ENCODE measurements at regions not wholly inside any gene's neighbourhood (a gene's known extent, or its start where the extent isn't known, plus 50 kb on each side); places are given as distances from the start of the nearest gene placed in this dataset.

DNA sequence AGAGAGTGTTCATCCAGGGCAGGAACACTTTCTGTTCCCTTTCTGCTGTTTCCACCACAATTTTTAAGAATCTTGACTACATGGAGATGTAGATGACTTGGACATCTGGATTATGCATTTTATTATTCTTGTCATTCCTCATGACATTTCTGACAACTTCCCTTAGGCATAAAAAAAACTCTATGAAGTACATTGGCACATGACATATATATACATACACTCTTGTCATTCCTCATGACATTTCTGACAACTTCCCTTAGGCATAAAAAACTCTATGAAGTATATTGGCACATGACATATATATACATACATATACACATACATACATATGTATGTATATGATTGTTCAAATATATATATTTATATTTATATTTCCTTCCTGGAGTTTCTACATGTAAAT, 531.5 kb downstream of the COL12A1 start:
- TF ChIP-seq TAF1 (IDR thresholded peaks at IDR 0.05; ENCODE audit: borderline replicate concordance, insufficient read depth, low read length) (no peak), POLR2AphosphoS5 (IDR thresholded peaks at IDR 0.05; ENCODE audit: low read depth, low read length) (no peak), FOXP2 (optimal IDR thresholded peaks at IDR 0.05; ENCODE audit: borderline replicate concordance, extremely low read depth, extremely low read length, insufficient read depth) (no peak), SIN3A (IDR thresholded peaks at IDR 0.05; ENCODE audit: borderline replicate concordance, insufficient read depth, low read length) (no peak)
- TF ChIP-seq, protein P1, sequence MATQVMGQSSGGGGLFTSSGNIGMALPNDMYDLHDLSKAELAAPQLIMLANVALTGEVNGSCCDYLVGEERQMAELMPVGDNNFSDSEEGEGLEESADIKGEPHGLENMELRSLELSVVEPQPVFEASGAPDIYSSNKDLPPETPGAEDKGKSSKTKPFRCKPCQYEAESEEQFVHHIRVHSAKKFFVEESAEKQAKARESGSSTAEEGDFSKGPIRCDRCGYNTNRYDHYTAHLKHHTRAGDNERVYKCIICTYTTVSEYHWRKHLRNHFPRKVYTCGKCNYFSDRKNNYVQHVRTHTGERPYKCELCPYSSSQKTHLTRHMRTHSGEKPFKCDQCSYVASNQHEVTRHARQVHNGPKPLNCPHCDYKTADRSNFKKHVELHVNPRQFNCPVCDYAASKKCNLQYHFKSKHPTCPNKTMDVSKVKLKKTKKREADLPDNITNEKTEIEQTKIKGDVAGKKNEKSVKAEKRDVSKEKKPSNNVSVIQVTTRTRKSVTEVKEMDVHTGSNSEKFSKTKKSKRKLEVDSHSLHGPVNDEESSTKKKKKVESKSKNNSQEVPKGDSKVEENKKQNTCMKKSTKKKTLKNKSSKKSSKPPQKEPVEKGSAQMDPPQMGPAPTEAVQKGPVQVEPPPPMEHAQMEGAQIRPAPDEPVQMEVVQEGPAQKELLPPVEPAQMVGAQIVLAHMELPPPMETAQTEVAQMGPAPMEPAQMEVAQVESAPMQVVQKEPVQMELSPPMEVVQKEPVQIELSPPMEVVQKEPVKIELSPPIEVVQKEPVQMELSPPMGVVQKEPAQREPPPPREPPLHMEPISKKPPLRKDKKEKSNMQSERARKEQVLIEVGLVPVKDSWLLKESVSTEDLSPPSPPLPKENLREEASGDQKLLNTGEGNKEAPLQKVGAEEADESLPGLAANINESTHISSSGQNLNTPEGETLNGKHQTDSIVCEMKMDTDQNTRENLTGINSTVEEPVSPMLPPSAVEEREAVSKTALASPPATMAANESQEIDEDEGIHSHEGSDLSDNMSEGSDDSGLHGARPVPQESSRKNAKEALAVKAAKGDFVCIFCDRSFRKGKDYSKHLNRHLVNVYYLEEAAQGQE (IDR thresholded peaks at IDR 0.05; ENCODE audit: insufficient read depth in 1 of 2, low read depth in 2 of 2, low read length in 2 of 2) = no peak

- no peak for TF ChIP-seq TAF1 (IDR thresholded peaks at IDR 0.05; ENCODE audit: borderline replicate concordance, insufficient read depth, low read length)
- TF ChIP-seq, protein P1 (IDR thresholded peaks at IDR 0.05; ENCODE audit: insufficient read depth in 1 of 2, low read depth in 2 of 2, low read length in 2 of 2) = no peak
- TF ChIP-seq SIN3A (IDR thresholded peaks at IDR 0.05; ENCODE audit: borderline replicate concordance, insufficient read depth, low read length) = no peak
- TF ChIP-seq POLR2AphosphoS5 (IDR thresholded peaks at IDR 0.05; ENCODE audit: low read depth, low read length) = no peak
- no peak for TF ChIP-seq FOXP2 (optimal IDR thresholded peaks at IDR 0.05; ENCODE audit: borderline replicate concordance, extremely low read depth, extremely low read length, insufficient read depth)
Measured at GRCh38 chr6:74671558-74672025, 534.3 kb downstream of the COL12A1 start.

GRCh38 chr6:74658391-74658790, 547.5 kb downstream of the COL12A1 start:
- TF ChIP-seq POLR2AphosphoS5 (IDR thresholded peaks at IDR 0.05; ENCODE audit: low read depth, low read length) (no peak), TAF1 (IDR thresholded peaks at IDR 0.05; ENCODE audit: borderline replicate concordance, insufficient read depth, low read length) (no peak)
- TF ChIP-seq, protein P1 (IDR thresholded peaks at IDR 0.05; ENCODE audit: insufficient read depth in 1 of 2, low read depth in 2 of 2, low read length in 2 of 2) = no peak

- TF ChIP-seq, protein P1 (IDR thresholded peaks at IDR 0.05; ENCODE audit: insufficient read depth in 1 of 2, low read depth in 2 of 2, low read length in 2 of 2) = no peak
- TF ChIP-seq POLR2AphosphoS5 (IDR thresholded peaks at IDR 0.05; ENCODE audit: low read depth, low read length) (no peak), FOXP2 (optimal IDR thresholded peaks at IDR 0.05; ENCODE audit: borderline replicate concordance, extremely low read depth, extremely low read length, insufficient read depth) (no peak), TAF1 (IDR thresholded peaks at IDR 0.05; ENCODE audit: borderline replicate concordance, insufficient read depth, low read length) (no peak), SIN3A (IDR thresholded peaks at IDR 0.05; ENCODE audit: borderline replicate concordance, insufficient read depth, low read length) (no peak)
Measured at GRCh38 chr6:74657931-74658330, 547.9 kb downstream of the COL12A1 start.

DNA sequence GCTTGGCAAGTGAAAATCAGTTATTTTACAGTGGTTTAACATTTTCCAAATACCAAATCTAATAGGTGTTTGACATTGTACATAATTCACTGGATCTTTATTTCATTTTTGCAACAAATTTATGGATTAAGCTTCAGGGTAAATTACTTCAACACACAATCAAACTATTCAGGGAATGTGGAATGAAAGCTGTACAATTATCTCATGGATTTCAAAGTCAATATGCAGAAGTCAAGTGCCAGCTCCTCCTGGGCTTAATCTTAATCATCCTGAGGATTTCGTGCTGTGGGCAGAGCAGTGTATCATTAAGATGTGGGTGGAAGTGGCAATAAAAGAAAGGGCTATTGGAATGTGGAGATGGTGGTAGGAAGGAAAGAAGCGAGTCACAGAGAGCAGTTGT, 548.8 kb downstream of the COL12A1 start:
- TF ChIP-seq SIN3A (IDR thresholded peaks at IDR 0.05; ENCODE audit: borderline replicate concordance, insufficient read depth, low read length) (no peak), TAF1 (IDR thresholded peaks at IDR 0.05; ENCODE audit: borderline replicate concordance, insufficient read depth, low read length) (no peak), FOXP2 (optimal IDR thresholded peaks at IDR 0.05; ENCODE audit: borderline replicate concordance, extremely low read depth, extremely low read length, insufficient read depth) (no peak), POLR2AphosphoS5 (IDR thresholded peaks at IDR 0.05; ENCODE audit: low read depth, low read length) (no peak)
- TF ChIP-seq, protein P1 (IDR thresholded peaks at IDR 0.05; ENCODE audit: insufficient read depth in 1 of 2, low read depth in 2 of 2, low read length in 2 of 2) = no peak

All from PFSK-1 (cell line).